ENCODE measurements at regions not wholly inside any gene's neighbourhood (a gene's known extent, or its start where the extent isn't known, plus 50 kb on each side); places are given as distances from the start of the nearest gene placed in this dataset.

DNA sequence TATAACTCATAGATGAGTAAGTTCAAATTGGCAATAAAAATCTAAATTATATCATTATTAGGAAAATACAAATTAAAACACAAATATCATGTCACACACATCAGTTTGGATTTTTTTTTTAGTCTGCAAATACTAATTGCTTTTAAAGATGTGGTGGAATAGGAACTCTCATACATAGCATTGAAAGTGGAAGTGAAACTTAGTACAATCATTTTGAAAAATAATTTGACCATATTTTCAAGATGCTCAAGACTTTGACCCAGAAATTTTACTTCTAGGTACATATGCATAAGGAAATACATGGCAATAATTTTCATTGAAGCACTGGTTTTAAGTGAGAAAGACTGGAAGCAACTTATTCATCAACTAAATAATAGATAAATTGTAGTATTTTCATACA, 147.5 kb upstream of the SMIM31 start:
- H3K9me3 ChIP-seq (ENCODE audit: insufficient read depth, low read length): peaks cover 8% of the 10 kb centered on the region; the same call in 1 of the 2 replicates
- H3K9ac ChIP-seq (ENCODE audit: low read length): no peak overlapping the region
- peak overlapping the region; percentile 30 for H3K4me2 ChIP-seq (ENCODE audit: low read length)
- peaks cover 71% of the 10 kb centered on the region for H3K27me3 ChIP-seq (ENCODE audit: low read depth, low read length)
- no peak overlapping the region for H2AFZ ChIP-seq (ENCODE audit: low read depth, low read length)
- no peak overlapping the region for H3K27ac ChIP-seq (ENCODE audit: low read length)
- H3K79me2 ChIP-seq (ENCODE audit: low read length): no peaks in the 10 kb centered on the region
- peaks cover 3% of the 10 kb centered on the region for H3K36me3 ChIP-seq (replicated peaks; ENCODE audit: low read depth, low read length)
- H3K4me1 ChIP-seq (ENCODE audit: low read length): peaks cover 12% of the 10 kb centered on the region
- no peak overlapping the region for H3K4me3 ChIP-seq (ENCODE audit: low read length)
- peak; percentile 85 for TF ChIP-seq EZH2phosphoT487 (IDR thresholded peaks at IDR 0.05; ENCODE audit: low read depth)
- TF ChIP-seq, protein P1, sequence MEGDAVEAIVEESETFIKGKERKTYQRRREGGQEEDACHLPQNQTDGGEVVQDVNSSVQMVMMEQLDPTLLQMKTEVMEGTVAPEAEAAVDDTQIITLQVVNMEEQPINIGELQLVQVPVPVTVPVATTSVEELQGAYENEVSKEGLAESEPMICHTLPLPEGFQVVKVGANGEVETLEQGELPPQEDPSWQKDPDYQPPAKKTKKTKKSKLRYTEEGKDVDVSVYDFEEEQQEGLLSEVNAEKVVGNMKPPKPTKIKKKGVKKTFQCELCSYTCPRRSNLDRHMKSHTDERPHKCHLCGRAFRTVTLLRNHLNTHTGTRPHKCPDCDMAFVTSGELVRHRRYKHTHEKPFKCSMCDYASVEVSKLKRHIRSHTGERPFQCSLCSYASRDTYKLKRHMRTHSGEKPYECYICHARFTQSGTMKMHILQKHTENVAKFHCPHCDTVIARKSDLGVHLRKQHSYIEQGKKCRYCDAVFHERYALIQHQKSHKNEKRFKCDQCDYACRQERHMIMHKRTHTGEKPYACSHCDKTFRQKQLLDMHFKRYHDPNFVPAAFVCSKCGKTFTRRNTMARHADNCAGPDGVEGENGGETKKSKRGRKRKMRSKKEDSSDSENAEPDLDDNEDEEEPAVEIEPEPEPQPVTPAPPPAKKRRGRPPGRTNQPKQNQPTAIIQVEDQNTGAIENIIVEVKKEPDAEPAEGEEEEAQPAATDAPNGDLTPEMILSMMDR (IDR thresholded peaks at IDR 0.05; ENCODE audit: low read depth, low read length): no peak
- H4K20me1 ChIP-seq (ENCODE audit: insufficient read depth, low read length): peaks cover 8% of the 10 kb centered on the region; the same call in 1 of the 2 replicates

DNA sequence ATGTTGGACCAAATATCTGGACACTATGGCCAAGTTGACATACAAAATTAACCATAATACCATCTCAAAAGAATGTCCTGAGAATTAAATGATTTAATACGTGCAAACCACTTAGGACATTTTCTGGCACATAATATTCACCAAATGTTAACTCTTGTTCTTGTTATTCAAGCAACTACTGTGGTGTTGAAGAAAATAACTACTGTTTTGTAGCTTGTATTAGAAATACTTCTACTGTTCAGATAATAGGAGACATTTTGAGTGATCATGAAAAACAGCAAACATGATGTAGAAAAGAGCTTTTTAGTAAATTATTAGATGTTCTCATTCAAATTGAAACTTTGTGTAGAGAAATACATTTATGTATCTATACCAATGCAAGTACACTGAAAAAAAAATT, 140.7 kb upstream of the SMIM31 start:
- 0 out of 2 replicates have a peak, but pooled peaks cover under 1% of the 10 kb centered on the region for H4K20me1 ChIP-seq (ENCODE audit: insufficient read depth, low read length)
- no peak for TF ChIP-seq EZH2phosphoT487 (IDR thresholded peaks at IDR 0.05; ENCODE audit: low read depth)
- TF ChIP-seq, protein P1 (IDR thresholded peaks at IDR 0.05; ENCODE audit: low read depth, low read length): no peak
- H3K4me3 ChIP-seq (ENCODE audit: low read length): no peak overlapping the region
- H3K4me1 ChIP-seq (ENCODE audit: low read length): peaks cover 27% of the 10 kb centered on the region
- H3K9me3 ChIP-seq (ENCODE audit: insufficient read depth, low read length): no peaks in the 10 kb centered on the region
- no peak overlapping the region for H3K9ac ChIP-seq (ENCODE audit: low read length)
- no peaks in the 10 kb centered on the region for H3K79me2 ChIP-seq (ENCODE audit: low read length)
- peaks cover 77% of the 10 kb centered on the region for H3K27me3 ChIP-seq (ENCODE audit: low read depth, low read length)
- no peak overlapping the region for H3K27ac ChIP-seq (ENCODE audit: low read length)
- no peaks in the 10 kb centered on the region for H3K36me3 ChIP-seq (replicated peaks; ENCODE audit: low read depth, low read length)
- H2AFZ ChIP-seq (ENCODE audit: low read depth, low read length): no peak overlapping the region
- H3K4me2 ChIP-seq (ENCODE audit: low read length): no peak overlapping the region

DNA sequence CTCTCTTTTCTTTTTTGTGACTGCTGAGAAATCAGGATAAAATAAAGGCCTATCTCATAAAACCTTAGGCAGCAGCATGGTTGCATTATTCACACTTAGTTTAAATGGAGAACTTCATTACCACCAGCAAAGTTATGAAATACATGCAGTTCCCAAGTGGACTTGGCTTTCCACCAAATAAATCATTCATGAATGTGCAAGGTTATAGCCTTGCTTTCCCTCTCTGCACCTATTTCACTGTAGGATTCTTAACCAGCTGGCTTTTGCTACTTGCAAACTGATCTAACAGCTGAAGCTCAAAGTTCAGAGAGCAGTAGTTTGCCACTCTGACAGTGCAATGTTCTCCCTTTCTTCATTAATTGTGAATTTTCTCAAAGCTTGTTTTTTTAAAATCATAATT, 140.1 kb upstream of the SMIM31 start:
- H3K27me3 ChIP-seq (ENCODE audit: low read depth, low read length): peaks cover 74% of the 10 kb centered on the region
- H3K9ac ChIP-seq (ENCODE audit: low read length): no peak overlapping the region
- peak overlapping the region; percentile 75 for H3K4me2 ChIP-seq (ENCODE audit: low read length)
- H3K4me1 ChIP-seq (ENCODE audit: low read length): peaks cover 27% of the 10 kb centered on the region
- no peak overlapping the region for H3K27ac ChIP-seq (ENCODE audit: low read length)
- H3K79me2 ChIP-seq (ENCODE audit: low read length): no peaks in the 10 kb centered on the region
- H3K36me3 ChIP-seq (replicated peaks; ENCODE audit: low read depth, low read length): no peaks in the 10 kb centered on the region
- H2AFZ ChIP-seq (ENCODE audit: low read depth, low read length): no peak overlapping the region
- H3K9me3 ChIP-seq (ENCODE audit: insufficient read depth, low read length): no peaks in the 10 kb centered on the region
- peak overlapping the region; percentile 56 for H3K4me3 ChIP-seq (ENCODE audit: low read length)
- TF ChIP-seq EZH2phosphoT487 (IDR thresholded peaks at IDR 0.05; ENCODE audit: low read depth): no peak
- TF ChIP-seq, protein P1 (IDR thresholded peaks at IDR 0.05; ENCODE audit: low read depth, low read length): no peak
- H4K20me1 ChIP-seq (ENCODE audit: insufficient read depth, low read length): no peaks in the 10 kb centered on the region

DNA sequence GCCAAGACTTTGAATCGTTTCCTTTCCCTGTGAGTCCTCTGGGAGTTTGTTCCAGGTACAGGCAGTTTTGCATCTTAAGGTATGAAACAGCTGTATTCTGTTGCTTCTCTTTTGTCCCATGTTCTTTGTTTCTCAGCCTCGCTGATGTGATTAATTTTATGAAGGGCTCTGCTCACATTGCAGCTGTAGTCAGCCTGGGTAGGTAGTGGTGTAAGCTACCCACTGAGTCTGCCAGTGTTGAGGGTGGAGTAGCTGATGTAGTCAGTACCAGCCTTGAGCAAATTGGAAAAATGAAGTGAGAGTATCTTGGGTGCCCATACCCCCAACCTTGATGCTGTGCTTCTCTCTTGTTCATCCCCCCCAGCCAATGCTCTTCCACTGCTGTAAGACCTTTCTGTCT, 139.6 kb upstream of the SMIM31 start:
- Histone ChIP-seq H3K4me1 (ENCODE audit: low read length) (peaks cover 27% of the 10 kb centered on the region), H4K20me1 (ENCODE audit: insufficient read depth, low read length) (no peaks in the 10 kb centered on the region), H3K9me3 (ENCODE audit: insufficient read depth, low read length) (no peaks in the 10 kb centered on the region), H2AFZ (ENCODE audit: low read depth, low read length) (no peak overlapping the region), H3K4me3 (ENCODE audit: low read length) (peak overlapping the region; percentile 56), H3K79me2 (ENCODE audit: low read length) (no peaks in the 10 kb centered on the region), H3K27me3 (ENCODE audit: low read depth, low read length) (peaks cover 69% of the 10 kb centered on the region), H3K27ac (ENCODE audit: low read length) (no peak overlapping the region), H3K36me3 (replicated peaks; ENCODE audit: low read depth, low read length) (no peaks in the 10 kb centered on the region), H3K4me2 (ENCODE audit: low read length) (peak overlapping the region; percentile 75), H3K9ac (ENCODE audit: low read length) (0 out of 2 replicates have a peak overlapping the region, but pooled peaks have one; percentile 14)
- TF ChIP-seq, protein P1 (IDR thresholded peaks at IDR 0.05; ENCODE audit: low read depth, low read length): no peak
- TF ChIP-seq EZH2phosphoT487 (IDR thresholded peaks at IDR 0.05; ENCODE audit: low read depth): no peak

All from OCI-LY3 (cell line).